ENCODE measurements at regions not wholly inside any gene's neighbourhood (a gene's known extent, or its start where the extent isn't known, plus 50 kb on each side); places are given as distances from the start of the nearest gene placed in this dataset.

GRCh38 chr4:107351196-107351595 lies 315.1 kb upstream of the DKK2 start:
- Histone ChIP-seq H3K18ac (ENCODE audit: low read length) (no peak overlapping the region), H3K4me2 (ENCODE audit: low read length) (no peak overlapping the region), H4K12ac (ENCODE audit: low read depth, low read length) (no peak overlapping the region), H3K36me3 (ENCODE audit: control insufficient read depth in 1 of 2, insufficient read depth in 2 of 2, low read length in 2 of 2) (peaks cover 0 to 2% of the 10 kb centered on the region in 2 experiments), H3K79me1 (ENCODE audit: low read length) (peaks cover 6% of the 10 kb centered on the region), H4K8ac (ENCODE audit: low read depth, low read length) (no peak overlapping the region), H3K14ac (ENCODE audit: low read length) (no peak overlapping the region), H3K4ac (ENCODE audit: low read depth, low read length) (no peak overlapping the region), H3K23ac (ENCODE audit: low read length) (no peak overlapping the region), H2AFZ (ENCODE audit: insufficient read depth, low read length, poor library complexity) (no peak overlapping the region), H3K79me2 (ENCODE audit: control insufficient read depth, insufficient read depth, low read length, poor library complexity) (no peaks in the 10 kb centered on the region), H2BK12ac (ENCODE audit: low read length) (no peak overlapping the region), H3K27ac (ENCODE audit: low read depth, low read length) (peak overlapping the region; percentile 84), H3K4me1 (ENCODE audit: control insufficient read depth in 1 of 2, insufficient read depth in 2 of 2, low read length in 2 of 2) (peaks cover 0 to 6% of the 10 kb centered on the region in 2 experiments), H3K9ac (ENCODE audit: low read length) (no peak overlapping the region), H2BK120ac (ENCODE audit: insufficient read depth, low read length, poor library complexity) (no peak overlapping the region), H3K9me3 (ENCODE audit: insufficient read depth, low read depth, low read length) (no peaks in the 10 kb centered on the region), H2AK5ac (ENCODE audit: low read length) (no peak overlapping the region), H2BK5ac (ENCODE audit: low read depth, low read length, poor library complexity) (no peak overlapping the region), H3K4me3 (ENCODE audit: low read depth, low read length) (no peak overlapping the region), H4K91ac (ENCODE audit: low read depth, low read length) (no peak overlapping the region), H3K27me3 (ENCODE audit: insufficient read depth, low read length) (no peaks in the 10 kb centered on the region)
- DNase-seq = peak; percentile 68 to 73

DNA sequence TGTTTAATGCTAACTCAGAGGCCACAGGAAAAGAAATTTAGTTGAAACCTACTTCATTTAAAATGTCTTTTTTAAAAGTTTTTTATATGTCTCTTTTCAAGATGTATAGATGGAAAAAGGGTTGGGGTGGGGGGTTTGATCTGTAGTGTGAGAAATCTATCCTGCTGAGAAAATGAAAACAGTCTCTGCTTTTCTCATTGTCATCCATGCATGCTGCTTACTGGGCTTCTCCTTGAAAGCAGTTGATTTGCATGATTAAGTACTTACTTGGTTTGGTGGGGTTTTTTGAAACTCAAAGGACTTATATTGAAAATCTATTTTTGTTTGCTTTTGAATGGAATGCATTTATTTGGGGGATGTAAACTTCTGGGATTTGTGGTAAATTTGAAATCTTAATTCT lies 313.6 kb upstream of the DKK2 start:
- peaks cover 0 to 2% of the 10 kb centered on the region in 2 experiments for H3K36me3 ChIP-seq (ENCODE audit: control insufficient read depth in 1 of 2, insufficient read depth in 2 of 2, low read length in 2 of 2)
- H3K79me2 ChIP-seq (ENCODE audit: control insufficient read depth, insufficient read depth, low read length, poor library complexity) = no peaks in the 10 kb centered on the region
- no peaks in the 10 kb centered on the region for H3K27me3 ChIP-seq (ENCODE audit: insufficient read depth, low read length)
- H3K79me1 ChIP-seq (ENCODE audit: low read length) = peaks cover 6% of the 10 kb centered on the region
- H2BK120ac ChIP-seq (ENCODE audit: insufficient read depth, low read length, poor library complexity) = no peak overlapping the region
- no peak overlapping the region for H2AFZ ChIP-seq (ENCODE audit: insufficient read depth, low read length, poor library complexity)
- no peak overlapping the region for H2BK5ac ChIP-seq (ENCODE audit: low read depth, low read length, poor library complexity)
- no peak overlapping the region for H4K8ac ChIP-seq (ENCODE audit: low read depth, low read length)
- no peak overlapping the region for H2BK12ac ChIP-seq (ENCODE audit: low read length)
- no peak overlapping the region for H3K9ac ChIP-seq (ENCODE audit: low read length)
- H3K27ac ChIP-seq (ENCODE audit: low read depth, low read length) = peak overlapping the region; percentile 84
- H3K14ac ChIP-seq (ENCODE audit: low read length) = no peak overlapping the region
- H3K23ac ChIP-seq (ENCODE audit: low read length) = no peak overlapping the region
- no peak overlapping the region for H4K91ac ChIP-seq (ENCODE audit: low read depth, low read length)
- peaks cover 0 to 6% of the 10 kb centered on the region in 2 experiments for H3K4me1 ChIP-seq (ENCODE audit: control insufficient read depth in 1 of 2, insufficient read depth in 2 of 2, low read length in 2 of 2)
- H3K9me3 ChIP-seq (ENCODE audit: insufficient read depth, low read depth, low read length) = no peaks in the 10 kb centered on the region
- no peak overlapping the region for H3K4me3 ChIP-seq (ENCODE audit: low read depth, low read length)
- no peak overlapping the region for H3K4ac ChIP-seq (ENCODE audit: low read depth, low read length)
- no peak overlapping the region for H2AK5ac ChIP-seq (ENCODE audit: low read length)
- H4K12ac ChIP-seq (ENCODE audit: low read depth, low read length) = no peak overlapping the region
- H3K4me2 ChIP-seq (ENCODE audit: low read length) = no peak overlapping the region
- DNase-seq = no peak
- H3K18ac ChIP-seq (ENCODE audit: low read length) = no peak overlapping the region

- Histone ChIP-seq H2AK5ac (ENCODE audit: low read length) (no peak overlapping the region), H3K4me2 (ENCODE audit: low read length) (no peak overlapping the region)
Measured at GRCh38 chr4:107349266-107349665, 313.2 kb upstream of the DKK2 start.

DNA sequence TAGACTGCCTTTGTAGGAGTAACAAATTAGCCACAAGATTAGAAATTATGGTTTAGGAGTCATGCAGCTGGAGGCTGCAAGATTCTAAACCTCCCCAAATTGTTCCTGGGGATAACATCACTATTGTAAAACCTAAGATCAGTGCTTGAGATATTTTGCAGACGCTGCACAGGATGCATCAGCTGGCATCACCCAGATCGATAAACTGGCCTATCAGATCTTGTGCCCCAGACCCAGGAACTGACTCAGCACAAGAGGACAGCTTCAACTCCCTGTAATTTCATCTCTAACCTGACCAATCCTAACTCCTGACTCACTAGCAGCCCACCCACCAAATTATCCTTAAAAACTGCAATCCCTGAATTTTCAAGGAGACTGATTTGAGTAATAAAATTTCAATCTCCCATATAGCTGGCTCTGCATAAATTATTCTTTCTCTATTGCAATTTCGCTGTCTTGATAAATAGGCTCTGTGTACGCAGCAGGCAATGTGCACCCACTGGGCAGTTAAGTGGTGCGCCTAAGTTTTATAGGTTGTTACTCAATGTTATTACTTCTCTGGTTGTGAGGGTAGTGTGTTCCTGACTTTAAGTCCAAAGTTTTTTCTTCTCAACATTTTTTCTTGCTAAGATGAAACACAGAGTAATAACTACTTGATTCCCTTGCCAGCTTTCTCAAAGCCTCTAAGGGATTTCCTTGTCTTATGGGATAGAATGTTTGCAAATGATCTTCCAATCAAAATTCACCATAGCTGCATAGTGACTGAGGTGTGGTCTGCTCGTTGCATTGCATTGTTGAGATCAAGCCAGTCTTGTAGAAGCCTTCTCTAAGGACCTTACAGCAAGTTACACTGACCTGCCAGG lies 312.3 kb upstream of the DKK2 start:
- Histone ChIP-seq H3K27ac (ENCODE audit: low read depth, low read length) (peak overlapping the region; percentile 29), H3K4ac (ENCODE audit: low read depth, low read length) (no peak overlapping the region), H3K79me1 (ENCODE audit: low read length) (peaks cover 6% of the 10 kb centered on the region), H3K18ac (ENCODE audit: low read length) (no peak overlapping the region), H3K9me3 (ENCODE audit: insufficient read depth, low read depth, low read length) (no peaks in the 10 kb centered on the region), H3K9ac (ENCODE audit: low read length) (no peak overlapping the region), H2BK12ac (ENCODE audit: low read length) (peak overlapping the region; percentile 71), H3K4me2 (ENCODE audit: low read length) (no peak overlapping the region), H3K36me3 (ENCODE audit: control insufficient read depth in 1 of 2, insufficient read depth in 2 of 2, low read length in 2 of 2) (no peaks in the 10 kb centered on the region), H3K14ac (ENCODE audit: low read length) (no peak overlapping the region), H2AK5ac (ENCODE audit: low read length) (no peak overlapping the region), H3K4me1 (ENCODE audit: control insufficient read depth in 1 of 2, insufficient read depth in 2 of 2, low read length in 2 of 2) (peaks cover 0 to 6% of the 10 kb centered on the region in 2 experiments), H2BK120ac (ENCODE audit: insufficient read depth, low read length, poor library complexity) (peak overlapping the region; percentile 67), H3K27me3 (ENCODE audit: insufficient read depth, low read length) (no peaks in the 10 kb centered on the region), H3K4me3 (ENCODE audit: low read depth, low read length) (no peak overlapping the region), H4K8ac (ENCODE audit: low read depth, low read length) (no peak overlapping the region), H4K91ac (ENCODE audit: low read depth, low read length) (peak overlapping the region; percentile 68), H4K12ac (ENCODE audit: low read depth, low read length) (no peak overlapping the region), H2AFZ (ENCODE audit: insufficient read depth, low read length, poor library complexity) (no peak overlapping the region), H3K79me2 (ENCODE audit: control insufficient read depth, insufficient read depth, low read length, poor library complexity) (no peaks in the 10 kb centered on the region), H2BK5ac (ENCODE audit: low read depth, low read length, poor library complexity) (peak overlapping the region; percentile 58), H3K23ac (ENCODE audit: low read length) (no peak overlapping the region)
- no peak for DNase-seq
- WGBS (ENCODE audit: extremely low coverage, insufficient coverage, insufficient read length) = no CpG with 5 or more reads among the region's 6 CpGs

More at GRCh38 chr4:107349266-107349665, 313.2 kb upstream of the DKK2 start:
- Histone ChIP-seq H4K91ac (ENCODE audit: low read depth, low read length) (no peak overlapping the region), H3K4ac (ENCODE audit: low read depth, low read length) (no peak overlapping the region), H4K12ac (ENCODE audit: low read depth, low read length) (no peak overlapping the region), H3K23ac (ENCODE audit: low read length) (no peak overlapping the region), H3K18ac (ENCODE audit: low read length) (no peak overlapping the region), H2BK120ac (ENCODE audit: insufficient read depth, low read length, poor library complexity) (no peak overlapping the region), H3K9me3 (ENCODE audit: insufficient read depth, low read depth, low read length) (no peaks in the 10 kb centered on the region), H3K27me3 (ENCODE audit: insufficient read depth, low read length) (no peaks in the 10 kb centered on the region), H3K14ac (ENCODE audit: low read length) (no peak overlapping the region), H3K4me3 (ENCODE audit: low read depth, low read length) (no peak overlapping the region), H3K4me1 (ENCODE audit: control insufficient read depth in 1 of 2, insufficient read depth in 2 of 2, low read length in 2 of 2) (peaks cover 0 to 6% of the 10 kb centered on the region in 2 experiments), H3K9ac (ENCODE audit: low read length) (no peak overlapping the region), H2AFZ (ENCODE audit: insufficient read depth, low read length, poor library complexity) (no peak overlapping the region), H3K79me1 (ENCODE audit: low read length) (peaks cover 6% of the 10 kb centered on the region), H2BK5ac (ENCODE audit: low read depth, low read length, poor library complexity) (no peak overlapping the region), H3K36me3 (ENCODE audit: control insufficient read depth in 1 of 2, insufficient read depth in 2 of 2, low read length in 2 of 2) (peaks cover 0 to 2% of the 10 kb centered on the region in 2 experiments), H3K79me2 (ENCODE audit: control insufficient read depth, insufficient read depth, low read length, poor library complexity) (no peaks in the 10 kb centered on the region), H4K8ac (ENCODE audit: low read depth, low read length) (no peak overlapping the region), H2BK12ac (ENCODE audit: low read length) (no peak overlapping the region), H3K27ac (ENCODE audit: low read depth, low read length) (peak overlapping the region; percentile 84)
- no CpG with 5 or more reads among the region's 1 CpG for WGBS (ENCODE audit: extremely low coverage, insufficient coverage, insufficient read length)
- no peak for DNase-seq
